ENCODE measurements at regions not wholly inside any gene's neighbourhood (a gene's known extent, or its start where the extent isn't known, plus 50 kb on each side); places are given as distances from the start of the nearest gene placed in this dataset.

DNA sequence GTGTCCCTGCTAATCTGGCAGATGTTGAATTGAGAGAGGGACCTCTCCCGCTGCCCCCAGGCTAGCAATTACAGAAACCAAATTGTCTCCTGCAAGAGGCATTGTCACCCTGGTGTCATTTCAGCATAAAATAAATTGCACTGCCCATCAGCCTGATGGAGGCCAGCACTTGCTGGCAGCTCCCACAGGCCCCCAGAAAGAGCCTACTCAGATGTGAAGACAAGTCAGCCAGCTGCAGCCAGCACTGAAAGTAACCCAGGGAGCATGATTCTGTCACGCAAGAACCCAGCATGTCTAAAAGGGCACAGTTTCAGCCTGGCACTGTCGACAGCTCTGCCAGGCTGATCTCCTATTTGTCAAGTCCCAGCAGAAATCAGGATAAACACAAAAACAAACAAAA is 110.3 kb upstream of the CTTNBP2NL start:
- in situ Hi-C loops (cut with HindIII; ENCODE audit: low pct_ligation_motif_present, low pct_unique_long_range_greater_than_20kb, low sequenced_read_pairs): no loop called here
- DNase-seq: no peak

DNA sequence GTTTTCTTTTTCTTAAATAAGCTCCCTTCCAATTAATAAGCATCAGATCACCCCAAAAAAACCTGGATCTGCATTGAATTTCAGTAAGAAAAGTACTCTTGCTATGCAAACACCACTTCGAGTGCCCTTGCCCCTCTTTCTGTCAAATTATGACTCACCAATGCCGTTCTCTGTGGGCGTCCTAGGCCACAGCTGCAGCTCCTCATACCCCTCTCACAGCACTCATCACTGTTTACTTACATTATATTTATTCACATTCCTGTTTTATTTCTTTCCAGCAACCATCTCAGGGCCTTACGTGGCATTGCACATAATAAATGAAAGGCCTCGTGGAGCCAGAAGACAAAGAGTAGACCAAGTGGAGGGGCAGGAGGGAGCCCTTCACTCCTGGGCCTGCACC is 99.1 kb upstream of the CTTNBP2NL start:
- in situ Hi-C loops (cut with HindIII; ENCODE audit: low pct_ligation_motif_present, low pct_unique_long_range_greater_than_20kb, low sequenced_read_pairs): no loop called here
- no peak for DNase-seq

DNA sequence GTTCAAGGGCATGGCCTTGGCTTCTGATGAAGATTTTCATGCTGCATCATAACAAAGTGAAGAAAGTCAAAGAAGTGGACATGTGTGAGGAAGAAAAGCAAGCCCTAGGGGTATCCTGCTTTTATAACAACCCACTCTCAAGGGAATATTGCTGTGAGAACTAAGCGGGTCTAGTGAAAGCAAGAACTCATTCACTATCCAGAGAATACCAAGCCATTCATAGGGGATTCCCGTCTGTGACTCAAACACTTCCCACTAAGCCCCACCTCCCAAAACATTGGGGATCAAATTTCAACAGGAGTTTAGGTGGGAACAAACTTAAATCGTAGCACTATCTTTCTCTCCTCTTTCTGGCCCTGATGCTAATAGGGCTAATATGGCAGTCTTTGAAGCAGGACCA is 98.5 kb upstream of the CTTNBP2NL start:
- DNase-seq: no peak

DNA sequence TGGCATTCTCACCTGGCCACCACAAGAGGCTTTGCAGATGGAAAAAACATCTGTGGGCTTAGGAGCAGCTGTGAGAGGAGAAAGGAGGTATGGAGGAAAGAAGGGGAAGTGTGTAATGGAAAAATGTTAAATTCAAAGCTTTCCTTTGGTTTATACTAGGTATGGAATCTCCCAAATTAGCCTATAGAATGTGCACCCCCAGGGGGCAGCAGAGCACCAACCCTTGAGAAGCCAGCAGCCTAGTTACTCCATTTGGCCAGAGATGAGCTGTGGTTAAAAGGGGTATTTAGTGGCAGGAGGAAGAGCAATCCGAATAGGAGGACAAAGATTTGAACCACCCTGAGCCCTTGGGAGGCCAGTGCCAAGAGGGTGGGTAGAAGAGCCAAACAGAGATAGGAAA is 97.5 kb upstream of the CTTNBP2NL start:
- peak; percentile 46 for DNase-seq
- in situ Hi-C loops (cut with HindIII; ENCODE audit: low pct_ligation_motif_present, low pct_unique_long_range_greater_than_20kb, low sequenced_read_pairs): no loop called here

More for the DNA sequence above, 98.5 kb upstream of the CTTNBP2NL start:
- in situ Hi-C loops (cut with HindIII; ENCODE audit: low pct_ligation_motif_present, low pct_unique_long_range_greater_than_20kb, low sequenced_read_pairs): no loop called here

DNA sequence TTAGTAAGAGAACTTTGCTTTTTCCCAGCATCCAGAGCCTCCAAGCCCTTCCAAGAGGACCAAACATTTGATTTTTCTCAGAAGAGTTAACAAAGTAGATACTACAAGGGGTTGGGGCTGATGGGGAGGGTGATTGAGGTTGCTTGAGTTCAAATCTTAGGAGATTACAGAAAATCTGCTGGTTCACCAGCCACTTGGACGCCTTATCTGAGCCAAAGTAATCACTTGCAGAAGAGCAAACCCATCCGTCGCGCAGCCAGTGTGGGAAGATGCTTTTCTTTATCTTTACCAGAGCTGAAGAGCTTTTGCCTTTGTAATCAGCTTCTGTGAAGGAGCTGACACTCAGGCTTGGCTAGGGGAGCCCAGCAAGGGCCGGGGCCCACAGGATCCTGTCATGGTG is 91.9 kb upstream of the CTTNBP2NL start:
- DNase-seq: no peak
- in situ Hi-C loops (cut with HindIII; ENCODE audit: low pct_ligation_motif_present, low pct_unique_long_range_greater_than_20kb, low sequenced_read_pairs): no loop called here

DNA sequence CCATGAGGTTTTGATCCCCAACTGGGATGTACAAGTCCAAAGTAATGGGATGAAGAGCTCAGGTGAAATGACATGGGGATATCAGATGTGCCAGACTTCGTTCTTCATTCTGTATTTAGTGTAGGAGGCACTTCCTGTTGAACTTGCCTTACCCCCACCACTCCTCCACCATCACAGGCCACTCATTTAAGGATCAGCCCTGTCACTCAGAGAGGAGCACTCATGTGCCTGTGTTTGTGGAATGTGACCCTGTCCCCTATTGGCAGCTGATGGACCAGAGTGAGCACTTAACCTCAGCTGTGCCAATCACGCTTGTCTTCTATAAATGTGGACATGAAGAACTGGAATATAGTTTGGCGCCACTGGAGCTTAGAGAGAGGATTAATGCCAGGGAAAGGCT is 91.4 kb upstream of the CTTNBP2NL start:
- in situ Hi-C loops (cut with HindIII; ENCODE audit: low pct_ligation_motif_present, low pct_unique_long_range_greater_than_20kb, low sequenced_read_pairs): no loop called here
- no peak for DNase-seq

DNA sequence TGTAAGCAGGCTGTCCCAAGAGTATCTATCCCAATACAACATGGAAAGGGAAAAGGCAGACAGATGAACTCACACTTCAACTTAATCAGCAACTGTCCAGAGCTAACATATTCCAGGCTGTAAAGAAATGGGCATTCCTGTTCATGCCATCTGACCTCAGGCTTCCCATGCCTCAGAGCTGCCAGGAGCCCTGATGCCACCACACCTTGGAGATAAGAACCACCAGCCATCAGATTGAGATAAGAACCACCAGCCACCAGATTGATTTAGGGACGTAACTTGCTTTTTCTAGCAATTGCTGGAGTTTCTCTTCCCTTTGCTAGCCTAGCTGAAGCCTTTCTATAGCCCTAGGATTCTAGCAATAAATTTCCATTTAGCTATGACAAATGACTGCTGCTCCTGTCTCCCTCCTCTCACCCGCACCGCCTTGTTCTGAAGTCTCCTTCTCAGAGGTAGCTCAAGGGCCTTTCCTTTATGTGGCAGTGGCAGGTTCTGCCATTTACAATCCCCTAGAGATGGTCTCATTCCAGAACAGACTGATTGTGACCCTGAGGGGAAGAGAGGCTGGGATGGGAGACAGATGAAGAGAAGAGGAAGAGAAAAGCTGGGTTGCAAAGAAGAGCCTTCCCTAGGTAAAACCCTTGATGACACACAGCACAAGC is 88.0 kb upstream of the CTTNBP2NL start:
- in situ Hi-C loops (cut with HindIII; ENCODE audit: low pct_ligation_motif_present, low pct_unique_long_range_greater_than_20kb, low sequenced_read_pairs): no loop called here
- no peak for DNase-seq

DNA sequence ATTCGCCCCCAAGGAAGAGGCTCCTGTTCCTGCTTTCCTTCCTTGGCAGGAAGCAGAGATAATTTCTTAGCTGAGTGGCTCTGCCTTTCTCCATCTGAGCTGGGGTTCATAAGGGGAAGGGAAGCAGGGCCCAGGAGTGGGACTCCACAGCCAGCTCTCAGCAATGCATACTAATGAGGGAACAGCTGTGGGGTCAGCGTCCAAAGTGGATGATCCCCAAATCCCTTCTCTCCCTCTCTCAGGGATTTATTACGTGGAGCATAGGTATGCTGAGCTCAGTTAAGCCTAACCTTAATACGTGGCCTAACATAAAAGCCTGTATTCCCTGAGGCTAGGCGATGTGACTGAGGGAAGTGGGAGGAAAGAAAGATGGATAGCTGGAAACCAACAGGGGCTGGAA is 87.3 kb upstream of the CTTNBP2NL start:
- in situ Hi-C loops (cut with HindIII; ENCODE audit: low pct_ligation_motif_present, low pct_unique_long_range_greater_than_20kb, low sequenced_read_pairs): no loop called here
- no peak for DNase-seq

DNA sequence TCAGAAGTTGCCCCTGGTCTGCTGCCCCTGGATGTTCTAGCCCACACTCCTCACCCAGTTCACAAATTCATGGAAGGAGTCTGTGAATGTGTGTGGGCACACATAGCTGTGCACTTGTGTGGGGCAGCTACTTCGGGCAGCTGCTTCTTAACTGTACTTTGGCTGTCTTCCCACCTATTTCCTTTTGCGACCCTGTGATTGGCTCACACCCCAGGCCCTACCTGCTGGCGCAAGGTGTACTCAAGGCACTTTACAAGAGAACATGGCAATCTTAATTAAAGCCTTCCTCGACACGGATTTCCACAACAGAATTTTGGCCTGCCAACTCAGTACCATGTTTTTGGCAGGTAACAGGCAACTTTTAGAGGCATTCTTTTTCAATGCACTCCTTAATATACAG is 86.5 kb upstream of the CTTNBP2NL start:
- in situ Hi-C loops (cut with HindIII; ENCODE audit: low pct_ligation_motif_present, low pct_unique_long_range_greater_than_20kb, low sequenced_read_pairs): no loop called here

DNA sequence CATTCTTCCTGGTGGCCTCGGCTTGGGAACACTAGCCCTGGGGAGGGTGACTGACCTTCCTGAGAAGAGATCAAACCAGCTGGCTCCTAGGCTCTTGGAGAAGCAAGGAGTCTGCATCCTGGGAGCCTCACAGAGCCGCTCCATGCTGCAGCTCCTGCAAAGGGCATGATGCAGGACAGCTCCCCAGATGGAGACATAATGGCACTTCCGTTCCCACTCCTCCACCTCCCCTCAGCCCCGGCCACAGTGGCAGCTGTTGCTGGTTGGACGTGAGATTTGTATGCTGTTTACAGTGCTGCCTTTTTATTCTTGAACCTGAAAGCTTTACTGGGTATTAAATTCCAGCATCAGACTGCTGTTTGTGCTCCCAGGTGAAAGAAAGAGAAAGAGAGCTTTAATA is 83.7 kb upstream of the CTTNBP2NL start:
- in situ Hi-C loops (cut with HindIII; ENCODE audit: low pct_ligation_motif_present, low pct_unique_long_range_greater_than_20kb, low sequenced_read_pairs): no loop called here
- no peak for DNase-seq

More for the DNA sequence above, 86.5 kb upstream of the CTTNBP2NL start:
- DNase-seq: no peak

DNA sequence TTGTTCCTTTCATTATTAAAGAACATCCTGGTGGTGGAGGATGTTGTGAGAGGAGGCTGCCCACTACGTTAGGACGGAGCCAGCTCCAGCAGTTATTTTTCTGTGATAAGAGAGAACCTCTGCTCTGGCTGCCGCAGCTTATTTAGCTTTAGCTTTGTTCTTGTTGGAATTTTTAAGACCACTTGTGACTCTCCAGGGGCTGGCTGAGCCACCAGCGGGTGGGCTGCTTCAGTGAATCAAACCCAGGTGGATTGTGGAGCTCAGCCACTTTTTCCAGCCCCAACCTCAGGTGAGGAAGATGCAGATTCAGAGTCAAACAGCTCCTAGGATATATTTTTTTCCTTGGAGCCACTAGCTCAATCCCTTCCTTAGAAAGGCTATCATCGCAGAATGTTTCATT is 83.1 kb upstream of the CTTNBP2NL start:
- in situ Hi-C loops (cut with HindIII; ENCODE audit: low pct_ligation_motif_present, low pct_unique_long_range_greater_than_20kb, low sequenced_read_pairs): no loop called here
- DNase-seq: no peak

DNA sequence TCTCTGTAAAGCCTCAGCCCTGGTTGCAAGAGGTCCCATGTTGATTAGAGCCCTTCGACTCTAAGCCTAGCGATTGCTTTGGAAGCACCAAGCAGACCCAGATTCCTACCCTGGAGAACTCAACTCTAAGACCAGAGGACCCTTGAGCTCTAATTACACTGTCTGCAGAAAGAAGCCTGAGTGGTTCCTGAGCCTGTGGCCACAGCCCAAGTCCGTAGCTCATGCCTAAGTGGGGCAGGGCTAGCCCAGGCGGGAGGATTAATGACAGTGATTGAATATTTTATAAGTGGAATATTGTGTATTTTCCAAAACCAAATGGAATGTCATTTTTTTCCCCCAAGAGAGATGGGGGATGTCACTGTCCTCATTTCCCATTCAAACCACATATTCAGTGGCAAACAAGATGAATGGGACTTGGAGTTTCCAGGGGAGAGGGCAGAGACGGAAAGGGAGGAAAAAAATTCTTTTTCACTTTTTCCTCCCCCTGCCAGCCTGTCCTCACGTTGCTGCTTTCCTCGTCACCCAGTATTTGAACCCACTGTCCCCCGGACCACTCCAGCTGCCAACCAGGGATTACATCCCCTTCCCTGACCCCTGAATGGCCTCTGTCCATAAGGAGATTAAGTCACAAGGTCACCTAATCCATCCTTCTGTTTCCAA is 79.6 kb upstream of the CTTNBP2NL start:
- in situ Hi-C loops (cut with HindIII; ENCODE audit: low pct_ligation_motif_present, low pct_unique_long_range_greater_than_20kb, low sequenced_read_pairs): no loop called here
- DNase-seq: no peak

DNA sequence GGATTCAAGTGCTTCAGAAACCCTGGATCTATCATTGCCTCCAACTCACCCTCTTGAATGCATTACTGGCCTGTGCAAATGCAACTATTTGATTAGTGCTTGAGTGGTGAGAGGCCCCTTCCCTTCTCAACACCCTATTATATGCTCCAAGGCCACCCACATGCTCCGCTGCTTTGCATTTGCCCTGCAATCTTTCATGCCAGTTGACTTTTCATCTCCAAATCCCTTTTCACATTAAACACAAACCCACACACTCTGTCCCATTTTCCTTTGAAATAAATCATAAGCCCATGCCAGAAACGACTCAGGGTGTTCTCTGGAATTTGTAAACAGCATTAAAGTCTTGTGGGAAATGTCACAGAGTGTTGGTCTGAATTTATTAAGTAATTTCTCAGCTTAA is 78.9 kb upstream of the CTTNBP2NL start:
- DNase-seq: no peak
- in situ Hi-C loops (cut with HindIII; ENCODE audit: low pct_ligation_motif_present, low pct_unique_long_range_greater_than_20kb, low sequenced_read_pairs): no loop called here

DNA sequence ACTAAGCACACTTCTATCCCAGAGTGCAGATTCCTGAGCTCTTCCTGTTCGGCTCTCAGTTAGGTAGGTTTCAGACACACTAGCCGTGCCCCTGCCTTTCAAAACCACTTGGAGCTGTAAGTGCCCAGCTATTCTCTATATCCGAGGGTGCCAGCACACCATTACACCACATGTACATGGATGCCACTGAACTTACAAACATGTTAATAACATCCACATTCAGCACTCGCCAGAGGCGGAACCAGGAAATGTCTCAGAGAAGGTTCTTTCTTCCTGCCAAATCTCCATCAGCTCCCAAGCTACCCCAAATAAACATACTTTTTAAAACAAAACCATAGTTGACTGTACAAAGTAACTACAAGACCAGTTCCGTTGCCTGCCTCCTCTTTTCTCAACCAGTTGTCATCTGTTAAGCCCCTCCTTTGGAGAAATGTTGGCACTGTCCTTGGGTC is 78.4 kb upstream of the CTTNBP2NL start:
- in situ Hi-C loops (cut with HindIII; ENCODE audit: low pct_ligation_motif_present, low pct_unique_long_range_greater_than_20kb, low sequenced_read_pairs): no loop called here
- no peak for DNase-seq

DNA sequence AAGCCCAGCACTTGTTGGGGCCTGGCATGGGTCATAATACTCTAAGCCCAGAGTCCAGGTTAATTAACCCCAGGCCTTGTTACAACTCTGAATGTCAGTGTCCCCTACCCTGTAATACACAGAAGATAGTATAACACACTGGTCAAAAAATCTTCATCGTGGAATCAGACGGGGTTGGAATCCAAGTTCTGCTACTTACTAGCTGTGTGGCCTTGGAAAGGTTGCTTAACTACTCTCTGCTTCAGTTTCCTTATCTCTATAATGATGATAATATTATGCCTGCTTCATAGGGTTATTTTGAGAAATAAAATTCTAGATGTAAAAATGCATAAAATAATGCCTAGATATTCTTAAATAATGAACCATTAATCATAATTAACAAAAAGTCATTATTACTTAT is 77.8 kb upstream of the CTTNBP2NL start:
- in situ Hi-C loops (cut with HindIII; ENCODE audit: low pct_ligation_motif_present, low pct_unique_long_range_greater_than_20kb, low sequenced_read_pairs): no loop called here

DNA sequence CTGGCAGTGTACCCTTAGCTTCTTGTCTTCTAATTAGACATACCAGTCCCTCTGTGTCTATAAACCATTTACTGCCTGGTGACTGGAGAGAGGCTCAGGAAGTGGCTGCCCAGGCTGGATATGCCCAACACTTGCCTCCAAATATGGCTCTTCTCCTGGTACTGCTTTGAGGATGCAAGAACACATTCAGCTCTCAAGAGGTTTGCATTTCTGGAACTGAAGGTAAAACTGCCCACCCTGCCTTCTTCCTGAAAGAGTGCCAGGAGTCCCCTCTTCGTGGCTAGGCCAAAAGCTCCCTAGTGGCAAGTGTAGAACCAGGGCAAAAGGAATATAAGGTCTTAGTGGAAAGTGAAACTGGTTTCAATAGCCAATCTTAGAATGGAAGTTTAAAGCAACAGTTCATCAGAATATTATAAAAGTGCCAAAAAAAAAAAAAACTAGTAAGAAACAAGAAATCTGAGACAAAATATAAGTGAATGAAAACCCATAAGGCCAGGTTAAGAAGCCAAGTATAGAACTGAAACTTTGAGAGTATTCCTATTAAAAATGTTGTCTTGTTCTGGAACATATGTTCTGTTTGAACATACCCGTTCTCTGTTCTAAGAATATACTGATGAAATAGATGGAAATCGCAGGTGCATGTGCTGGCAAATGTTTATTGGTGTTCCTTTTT is 77.2 kb upstream of the CTTNBP2NL start:
- DNase-seq: no peak

More for the DNA sequence above, 77.8 kb upstream of the CTTNBP2NL start:
- no peak for DNase-seq

DNA sequence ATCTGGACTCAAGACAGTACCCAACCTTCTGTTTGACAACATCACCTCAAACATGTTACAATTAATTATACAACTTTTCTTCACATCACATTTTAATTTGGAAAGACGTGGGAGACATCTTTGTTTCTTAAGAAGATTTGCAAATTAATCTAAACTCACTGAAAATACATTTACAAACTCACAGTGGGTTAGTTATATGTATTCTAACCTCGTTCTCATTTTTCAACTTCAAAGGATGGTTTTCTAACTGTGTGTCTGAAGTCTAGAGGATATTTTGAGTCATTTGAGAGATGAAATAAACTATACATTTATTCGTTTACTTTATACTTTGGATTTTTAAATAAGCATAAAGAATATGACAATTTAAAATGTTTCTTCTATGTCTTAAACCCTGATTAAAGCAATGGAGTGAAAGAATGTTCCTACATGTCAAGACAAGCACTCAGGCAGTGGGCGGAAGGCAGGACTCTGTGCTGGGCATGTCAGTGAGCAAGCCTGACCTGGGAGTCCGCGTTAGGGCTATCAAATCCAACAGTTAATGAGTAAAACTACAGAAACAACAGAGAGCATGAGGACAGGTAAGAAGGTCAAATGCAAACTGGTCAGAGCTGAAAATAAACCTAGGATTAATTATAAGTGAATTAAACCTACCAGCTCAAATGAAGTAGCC is 76.5 kb upstream of the CTTNBP2NL start:
- in situ Hi-C loops (cut with HindIII; ENCODE audit: low pct_ligation_motif_present, low pct_unique_long_range_greater_than_20kb, low sequenced_read_pairs): no loop called here
- no peak for DNase-seq

More for the DNA sequence above, 77.2 kb upstream of the CTTNBP2NL start:
- in situ Hi-C loops (cut with HindIII; ENCODE audit: low pct_ligation_motif_present, low pct_unique_long_range_greater_than_20kb, low sequenced_read_pairs): no loop called here

DNA sequence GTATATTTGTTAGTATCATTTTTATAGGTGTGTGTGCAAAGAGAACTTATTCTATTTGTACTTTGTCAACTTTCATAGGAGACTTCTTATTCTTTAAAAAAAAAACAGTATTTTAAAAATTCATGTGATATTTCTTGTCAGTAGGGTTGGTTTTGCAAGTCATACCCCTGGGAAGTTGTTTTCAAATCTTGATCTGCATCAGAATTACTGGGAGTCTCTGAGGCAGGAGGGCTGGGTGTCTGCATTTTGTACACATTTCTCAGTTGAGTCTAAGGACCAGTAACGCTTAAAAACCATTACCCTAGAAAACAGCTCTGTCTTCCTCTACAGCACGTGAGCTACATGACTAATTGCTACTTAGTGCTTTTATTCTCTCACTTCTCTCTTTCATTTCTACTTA is 76.0 kb upstream of the CTTNBP2NL start:
- in situ Hi-C loops (cut with HindIII; ENCODE audit: low pct_ligation_motif_present, low pct_unique_long_range_greater_than_20kb, low sequenced_read_pairs): no loop called here
- no peak for DNase-seq

DNA sequence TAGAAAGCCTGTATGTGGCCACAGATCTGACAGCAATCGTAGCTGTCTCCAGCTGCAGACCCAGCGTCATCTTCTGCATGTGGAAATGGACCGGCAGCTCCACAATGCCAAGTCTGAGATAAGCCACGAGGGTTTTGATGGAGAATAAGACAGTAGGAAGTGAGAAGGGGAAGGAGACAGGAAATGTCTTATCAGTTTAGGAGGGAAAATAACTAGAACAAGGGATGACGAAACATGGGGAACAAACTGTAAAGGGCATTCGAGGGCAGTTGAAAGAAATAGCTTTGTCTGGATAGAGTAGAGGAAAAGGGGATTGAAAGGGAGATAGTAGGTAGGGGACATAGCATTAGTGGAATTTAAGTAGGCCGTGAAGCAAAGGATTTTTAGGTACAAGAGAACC is 74.0 kb upstream of the CTTNBP2NL start:
- DNase-seq: no peak

More for the DNA sequence above, 74.0 kb upstream of the CTTNBP2NL start:
- in situ Hi-C loops (cut with HindIII; ENCODE audit: low pct_ligation_motif_present, low pct_unique_long_range_greater_than_20kb, low sequenced_read_pairs): no loop called here

All from ACHN (cell line).